GM12891 (cell line): ENCODE measurements at regions not wholly inside any gene's neighbourhood (a gene's known extent, or its start where the extent isn't known, plus 50 kb on each side); places are given as distances from the start of the nearest gene placed in this dataset.

Experiments
- POLR2A ChIP-seq: IDR thresholded peaks from 2 replicates; pipeline ENCODE4 v1.6.1; 2011; ENCODE audit warnings: low read depth, low read length, control low read depth
- POLR2AphosphoS5 ChIP-seq: IDR thresholded peaks from 2 replicates; pipeline ENCODE4 v1.6.1; 2011; ENCODE audit warnings: low read depth, low read length, control low read depth
- POU2F2 ChIP-seq: IDR thresholded peaks from 2 replicates; pipeline ENCODE4 v1.6.1; 2011; ENCODE audit warnings: low read depth, mild to moderate bottlenecking, control low read depth, low read length, moderate library complexity
- SPI1 ChIP-seq: IDR thresholded peaks from 2 replicates; pipeline ENCODE4 v1.6.1; 2011; ENCODE audit warnings: low read depth, low read length, control low read depth
- TAF1 ChIP-seq: IDR thresholded peaks from 2 replicates; pipeline ENCODE4 v1.6.1; 2011; ENCODE audit warnings: low read depth, low read length, control low read depth

GRCh38 chr2:6747433-6747832 lies 118.3 kb downstream of the CMPK2 start:
- TF ChIP-seq POLR2A (no peak), TAF1 (no peak), POLR2AphosphoS5 (no peak), SPI1 (no peak), POU2F2 (no peak)
